Right lobe of liver (tissue), 4 donors: ENCODE measurements at regions not wholly inside any gene's neighbourhood (a gene's known extent, or its start where the extent isn't known, plus 50 kb on each side); places are given as distances from the start of the nearest gene placed in this dataset.

Source experiments
- CTCF ChIP-seq, 4 donors: fragments of 200-600 bp in 3 of 4; fragments of 450-650 bp in 1 of 4; IDR thresholded peaks; one replicate each; pipeline versions ENCODE4 v1.5.1 to v1.8.0; 2016 to 2022; ENCODE audit warnings: antibody characterized with exemption in 4 of 4, mild to moderate bottlenecking in 2 of 4
- POLR2A ChIP-seq: fragments of 450-650 bp; IDR thresholded peaks from one replicate; pipeline ENCODE4 v1.6.1; 2017; ENCODE audit warnings: antibody characterized with exemption, mild to moderate bottlenecking
- donor health status: DM: no; HTN: no; CAD: no.
- donor health status: DM: no; HTN: no; CAD: no.
- donor health status: DM: no; HTN: yes; CAD: no.

GRCh38 chr2:166610180-166610912 is 116.3 kb upstream of the SCN7A start:
- TF ChIP-seq CTCF (IDR thresholded peaks at IDR 0.05) (no peak), POLR2A (no peak)
